Calu3 (cell line): ENCODE measurements at regions not wholly inside any gene's neighbourhood (a gene's known extent, or its start where the extent isn't known, plus 50 kb on each side); places are given as distances from the start of the nearest gene placed in this dataset.

Source experiments
- BruUV-seq: library from RNA; stranded (reverse); fragments of 400-500 nt; replicated peaks from 2 replicates; lab custom pipeline; 2021; lab: Mats Ljungman, UMichigan
- CTCF ChIA-PET: fragments of 300-600 bp; sonication (Branson Sonifier 250); formaldehyde crosslinking; loops from one replicate; lab custom pipeline; 2022; ENCODE audit warnings: antibody characterized with exemption; lab: Charles Lee
- DNase-seq: peaks from one replicate; pipeline ENCODE4 v3.0.0; 2022
- H3K27ac Mint-ChIP-seq: one replicate; pipeline ENCODE4 v1.8.0; 2022; ENCODE audit warnings: mixed read lengths; ENCODE audit not compliant: unreplicated experiment
- H3K27me3 Mint-ChIP-seq: one replicate; pipeline ENCODE4 v1.8.0; 2022; ENCODE audit warnings: mixed read lengths; ENCODE audit not compliant: unreplicated experiment
- H3K36me3 Mint-ChIP-seq: one replicate; pipeline ENCODE4 v1.8.0; 2022; ENCODE audit warnings: mild to moderate bottlenecking, moderate library complexity, mixed read lengths; ENCODE audit not compliant: insufficient read depth, unreplicated experiment
- H3K4me1 Mint-ChIP-seq: one replicate; pipeline ENCODE4 v1.8.0; 2022; ENCODE audit warnings: mild to moderate bottlenecking, low read depth, mixed read lengths; ENCODE audit not compliant: unreplicated experiment
- H3K4me3 Mint-ChIP-seq: one replicate; pipeline ENCODE4 v1.8.0; 2022; ENCODE audit warnings: mild to moderate bottlenecking, low read depth, moderate library complexity, mixed read lengths; ENCODE audit not compliant: unreplicated experiment
- H3K9me3 Mint-ChIP-seq: one replicate; pipeline ENCODE4 v1.8.0; 2022; ENCODE audit warnings: low read depth, mixed read lengths; ENCODE audit not compliant: unreplicated experiment
- intact Hi-C: fragments of 100-400 bp; cut with micrococcal nuclease; formaldehyde crosslinking; loops from one replicate; pipeline ENCODE4 v1.10.0; 2022; ENCODE audit not compliant: unreplicated experiment
- TF ChIP-seq, protein P1 (sequence below): fragments of 200-600 bp; IDR thresholded peaks from one replicate; pipeline ENCODE4 v1.8.0; 2022; ENCODE audit warnings: antibody characterized with exemption; ENCODE audit not compliant: unreplicated experiment

DNA sequence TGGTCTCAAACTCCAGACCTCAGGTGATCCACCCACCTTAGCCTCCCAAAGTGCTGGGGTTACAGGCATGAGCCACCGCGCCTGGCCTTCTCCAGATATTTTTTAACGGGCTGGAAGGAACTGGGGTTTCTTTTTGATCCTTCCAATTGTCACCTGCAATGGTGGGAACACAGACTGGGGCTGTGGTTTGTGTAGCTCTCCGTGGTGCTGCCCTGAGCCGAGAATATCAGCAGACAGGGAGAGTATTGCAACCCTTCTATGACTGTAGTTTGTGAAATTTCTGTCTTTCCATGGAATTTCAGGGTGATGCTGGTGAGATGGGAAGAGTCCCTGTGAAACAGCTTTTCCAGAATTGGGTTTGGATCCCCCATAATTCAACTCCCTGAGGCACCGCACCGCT lies 263.5 kb downstream of the ENGASE start:
- DNase-seq: no peak
- CTCF ChIA-PET: no interaction called here
- Mint-ChIP-seq H3K27me3 (peaks cover 99% of the 10 kb centered on the region), H3K36me3 (no peaks in the 10 kb centered on the region), H3K4me3 (no peak overlapping the region), H3K27ac (no peak overlapping the region), H3K9me3 (no peaks in the 10 kb centered on the region), H3K4me1 (no peaks in the 10 kb centered on the region)
- no TSS peak for BruUV-seq
- intact Hi-C loops: no loop called here
- TF ChIP-seq, protein P1, sequence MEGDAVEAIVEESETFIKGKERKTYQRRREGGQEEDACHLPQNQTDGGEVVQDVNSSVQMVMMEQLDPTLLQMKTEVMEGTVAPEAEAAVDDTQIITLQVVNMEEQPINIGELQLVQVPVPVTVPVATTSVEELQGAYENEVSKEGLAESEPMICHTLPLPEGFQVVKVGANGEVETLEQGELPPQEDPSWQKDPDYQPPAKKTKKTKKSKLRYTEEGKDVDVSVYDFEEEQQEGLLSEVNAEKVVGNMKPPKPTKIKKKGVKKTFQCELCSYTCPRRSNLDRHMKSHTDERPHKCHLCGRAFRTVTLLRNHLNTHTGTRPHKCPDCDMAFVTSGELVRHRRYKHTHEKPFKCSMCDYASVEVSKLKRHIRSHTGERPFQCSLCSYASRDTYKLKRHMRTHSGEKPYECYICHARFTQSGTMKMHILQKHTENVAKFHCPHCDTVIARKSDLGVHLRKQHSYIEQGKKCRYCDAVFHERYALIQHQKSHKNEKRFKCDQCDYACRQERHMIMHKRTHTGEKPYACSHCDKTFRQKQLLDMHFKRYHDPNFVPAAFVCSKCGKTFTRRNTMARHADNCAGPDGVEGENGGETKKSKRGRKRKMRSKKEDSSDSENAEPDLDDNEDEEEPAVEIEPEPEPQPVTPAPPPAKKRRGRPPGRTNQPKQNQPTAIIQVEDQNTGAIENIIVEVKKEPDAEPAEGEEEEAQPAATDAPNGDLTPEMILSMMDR: no peak

DNA sequence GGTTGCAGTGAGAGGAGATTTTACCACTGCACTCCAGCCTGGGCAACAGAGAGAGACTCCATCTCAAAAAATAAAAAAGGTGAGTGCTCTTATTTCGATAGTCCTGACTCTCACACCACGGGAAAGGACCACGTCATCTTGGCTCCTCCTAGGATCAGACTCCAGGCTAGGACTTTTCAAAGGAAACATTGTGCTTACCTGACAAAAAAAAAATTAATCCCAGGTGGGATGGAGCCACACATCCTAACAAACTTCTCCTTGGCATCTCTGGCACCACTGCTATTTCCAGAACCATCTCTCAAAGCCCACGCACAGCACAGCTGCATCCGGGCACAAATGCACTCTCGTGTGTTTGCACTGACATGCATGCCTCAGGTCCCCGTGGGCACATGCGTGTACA lies 262.4 kb downstream of the ENGASE start:
- no peaks in the 10 kb centered on the region for H3K9me3 Mint-ChIP-seq
- CTCF ChIA-PET: no interaction called here
- TF ChIP-seq, protein P1: no peak
- H3K4me3 Mint-ChIP-seq: no peak overlapping the region
- no peak overlapping the region for H3K27ac Mint-ChIP-seq
- no peak for DNase-seq
- H3K4me1 Mint-ChIP-seq: no peaks in the 10 kb centered on the region
- no peaks in the 10 kb centered on the region for H3K36me3 Mint-ChIP-seq
- BruUV-seq: no TSS peak
- intact Hi-C loops: no loop called here
- H3K27me3 Mint-ChIP-seq: peaks cover 99% of the 10 kb centered on the region

DNA sequence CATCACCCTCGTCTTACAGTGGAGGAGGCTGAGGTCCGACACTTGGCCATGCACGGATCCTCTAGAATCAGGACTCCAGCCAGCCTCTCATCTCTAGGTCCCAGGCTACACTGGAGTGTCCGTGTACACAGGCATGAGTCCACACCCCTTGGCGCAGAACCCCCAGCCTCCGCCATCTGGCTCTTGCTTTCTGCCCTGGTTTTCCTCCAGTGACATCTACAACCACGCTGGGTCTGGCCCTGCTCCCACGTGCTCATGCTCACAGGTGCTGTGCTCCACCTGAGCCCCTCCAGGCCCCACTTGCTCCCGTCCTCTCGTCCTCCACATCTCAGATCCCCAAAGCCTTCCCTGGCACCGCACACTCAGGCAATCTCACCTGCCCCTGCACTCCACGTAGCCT lies 260.8 kb downstream of the ENGASE start:
- TF ChIP-seq, protein P1: no peak
- H3K36me3 Mint-ChIP-seq: no peaks in the 10 kb centered on the region
- H3K27ac Mint-ChIP-seq: no peak overlapping the region
- BruUV-seq: no TSS peak
- H3K27me3 Mint-ChIP-seq: peaks cover 99% of the 10 kb centered on the region
- CTCF ChIA-PET: no interaction called here
- no peaks in the 10 kb centered on the region for H3K4me1 Mint-ChIP-seq
- no peaks in the 10 kb centered on the region for H3K9me3 Mint-ChIP-seq
- DNase-seq: no peak
- no peak overlapping the region for H3K4me3 Mint-ChIP-seq
- intact Hi-C loops: no loop called here

- no peak for DNase-seq
- no peak overlapping the region for H3K27ac Mint-ChIP-seq
- peaks cover 100% of the 10 kb centered on the region for H3K27me3 Mint-ChIP-seq
- TF ChIP-seq, protein P1: no peak
- CTCF ChIA-PET: no interaction called here
- no peak overlapping the region for H3K4me3 Mint-ChIP-seq
- no peaks in the 10 kb centered on the region for H3K36me3 Mint-ChIP-seq
- H3K9me3 Mint-ChIP-seq: no peaks in the 10 kb centered on the region
- no TSS peak for BruUV-seq
- intact Hi-C loops: no loop called here
- H3K4me1 Mint-ChIP-seq: no peaks in the 10 kb centered on the region
Observed at GRCh38 chr17:79332011-79332554, 257.5 kb downstream of the ENGASE start.
